ENCODE measurements at regions not wholly inside any gene's neighbourhood (a gene's known extent, or its start where the extent isn't known, plus 50 kb on each side); places are given as distances from the start of the nearest gene placed in this dataset.

- DNase-seq (ENCODE audit: low read depth, low spot score) = no peak
- no peaks in the 10 kb centered on the region; the same call in 1 of the 2 replicates for H3K9me3 ChIP-seq (ENCODE audit: control insufficient read depth, insufficient read depth, low read length)
- no peaks in the 10 kb centered on the region for H3K27me3 ChIP-seq (ENCODE audit: control insufficient read depth, insufficient read depth, low read length)
- H3K27ac ChIP-seq (ENCODE audit: low read depth, low read length) = no peak overlapping the region
- H3K4me3 ChIP-seq (ENCODE audit: low read depth, low read length) = no peak overlapping the region
- CTCF ChIA-PET = no interaction called here
- no peak for TF ChIP-seq CTCF (IDR thresholded peaks at IDR 0.05; ENCODE audit: low read depth, low read length)
- POLR2A ChIA-PET = no interaction called here
Measured at GRCh38 chr1:245094954-245095353, 59.8 kb upstream of the KIF26B start.

DNA sequence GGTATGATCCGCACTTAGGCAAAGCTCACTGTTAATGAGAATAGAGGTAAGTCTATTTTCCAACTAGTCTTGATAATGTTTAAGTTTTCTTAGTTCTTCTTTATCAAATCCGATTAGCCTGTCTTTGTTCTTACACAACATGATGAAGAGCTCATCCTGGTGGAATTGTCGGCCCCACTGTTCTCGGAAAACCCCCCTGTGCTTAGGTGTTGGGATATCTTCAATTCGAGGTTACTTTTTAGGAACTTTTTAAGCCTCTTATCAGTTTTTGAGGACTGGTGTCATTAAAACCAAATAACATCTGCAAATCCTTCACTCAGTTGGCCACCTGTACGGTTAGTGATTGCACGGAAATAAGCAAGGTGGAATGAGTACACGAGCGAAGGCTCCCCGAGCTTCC, 60.7 kb upstream of the KIF26B start:
- H3K27me3 ChIP-seq (ENCODE audit: control insufficient read depth, insufficient read depth, low read length) = no peaks in the 10 kb centered on the region
- H3K9me3 ChIP-seq (ENCODE audit: control insufficient read depth, insufficient read depth, low read length) = no peaks in the 10 kb centered on the region; the same call in 1 of the 2 replicates
- H3K27ac ChIP-seq (ENCODE audit: low read depth, low read length) = no peak overlapping the region
- TF ChIP-seq CTCF (IDR thresholded peaks at IDR 0.05; ENCODE audit: low read depth, low read length) = no peak
- ChIA-PET CTCF (interaction anchor here (0.5 to 2.0 kb wide), 2 partner anchors 52 to 1404 kb away, joined by 4 to 6 read pairs; no protein-coding TSS in a partner anchor), POLR2A (no interaction called here)
- no peak for DNase-seq (ENCODE audit: low read depth, low spot score)
- H3K4me3 ChIP-seq (ENCODE audit: low read depth, low read length) = no peak overlapping the region

DNA sequence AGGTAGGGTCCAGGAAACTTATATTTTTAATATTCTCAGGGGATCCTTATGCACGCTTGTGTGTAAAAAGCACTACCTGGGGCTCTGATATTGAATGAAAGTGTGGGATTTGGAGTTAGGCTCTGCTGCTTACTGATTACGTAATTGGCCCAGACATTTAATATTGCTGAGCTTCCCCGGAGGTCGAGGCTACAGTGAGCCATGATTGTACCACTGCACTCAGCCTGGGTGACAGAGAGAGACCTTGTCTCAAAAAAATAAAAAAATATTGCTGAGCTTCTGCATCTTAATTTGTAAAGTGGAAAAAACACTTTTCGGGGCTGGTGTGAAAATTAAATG, 62.2 kb upstream of the KIF26B start:
- DNase-seq (ENCODE audit: low read depth, low spot score) = no peak
- CTCF ChIA-PET = interaction anchor here (0.8 to 2.0 kb wide), 2 partner anchors 50 kb away, joined by 3 to 6 read pairs; no protein-coding TSS in a partner anchor
- Histone ChIP-seq H3K4me3 (ENCODE audit: low read depth, low read length) (no peak overlapping the region), H3K27ac (ENCODE audit: low read depth, low read length) (peak overlapping the region; percentile 98), H3K27me3 (ENCODE audit: control insufficient read depth, insufficient read depth, low read length) (no peaks in the 10 kb centered on the region), H3K9me3 (ENCODE audit: control insufficient read depth, insufficient read depth, low read length) (no peaks in the 10 kb centered on the region; the same call in 1 of the 2 replicates)
- POLR2A ChIA-PET = no interaction called here
- no peak for TF ChIP-seq CTCF (IDR thresholded peaks at IDR 0.05; ENCODE audit: low read depth, low read length)

- POLR2A ChIA-PET = interaction anchor here (0.9 to 1.1 kb wide), 2 partner anchors 58 to 127 kb away, joined by 3 to 5 read pairs; no protein-coding TSS in a partner anchor
- peak; percentile 92 for DNase-seq (ENCODE audit: low read depth, low spot score)
- Histone ChIP-seq H3K27ac (ENCODE audit: low read depth, low read length) (peak overlapping the region; percentile 98), H3K9me3 (ENCODE audit: control insufficient read depth, insufficient read depth, low read length) (no peaks in the 10 kb centered on the region; the same call in 1 of the 2 replicates), H3K27me3 (ENCODE audit: control insufficient read depth, insufficient read depth, low read length) (no peaks in the 10 kb centered on the region), H3K4me3 (ENCODE audit: low read depth, low read length) (no peak overlapping the region)
- no peak for TF ChIP-seq CTCF (IDR thresholded peaks at IDR 0.05; ENCODE audit: low read depth, low read length)
- CTCF ChIA-PET = interaction anchor here (0.8 kb wide), 2 partner anchors 49 to 61 kb away, joined by 3 read pairs; no protein-coding TSS in a partner anchor
Measured at GRCh38 chr1:245091818-245092637, 62.8 kb upstream of the KIF26B start.

DNA sequence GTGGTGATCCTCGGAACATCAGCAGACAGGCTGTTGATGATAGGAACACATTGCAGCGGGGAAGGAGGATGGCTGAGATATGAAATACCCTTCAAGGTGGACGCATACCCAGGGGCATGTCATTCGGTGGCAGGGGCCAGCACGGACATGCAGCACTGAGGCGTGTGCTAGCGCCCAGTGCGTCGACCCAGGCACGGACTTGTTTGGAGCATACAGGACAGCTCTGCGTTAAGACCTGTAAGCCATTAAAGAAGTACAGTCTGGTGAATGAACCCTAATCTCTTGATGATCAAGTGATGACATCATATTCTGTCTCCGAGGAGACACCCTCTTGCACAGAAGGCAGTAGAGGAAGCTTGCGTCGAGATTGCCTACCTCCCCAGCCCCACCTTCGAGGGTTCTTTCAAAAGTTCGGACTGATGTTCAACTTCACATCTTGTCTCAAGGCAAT, 63.6 kb upstream of the KIF26B start:
- CTCF ChIA-PET = interaction anchor here (0.8 kb wide), 1 partner anchor 62 kb away, joined by 3 read pairs; no protein-coding TSS in a partner anchor
- DNase-seq (ENCODE audit: low read depth, low spot score) = no peak
- Histone ChIP-seq H3K9me3 (ENCODE audit: control insufficient read depth, insufficient read depth, low read length) (no peaks in the 10 kb centered on the region; the same call in 1 of the 2 replicates), H3K4me3 (ENCODE audit: low read depth, low read length) (no peak overlapping the region), H3K27ac (ENCODE audit: low read depth, low read length) (peak overlapping the region; percentile 98), H3K27me3 (ENCODE audit: control insufficient read depth, insufficient read depth, low read length) (no peaks in the 10 kb centered on the region)
- POLR2A ChIA-PET = interaction anchor here (0.9 to 1.1 kb wide), 2 partner anchors 59 to 126 kb away, joined by 3 to 5 read pairs; no protein-coding TSS in a partner anchor
- TF ChIP-seq CTCF (IDR thresholded peaks at IDR 0.05; ENCODE audit: low read depth, low read length) = no peak

All from AG04450 (cell line).